HL-60 (cell line): ENCODE measurements at regions not wholly inside any gene's neighbourhood (a gene's known extent, or its start where the extent isn't known, plus 50 kb on each side); places are given as distances from the start of the nearest gene placed in this dataset.

Experiments used
- DNase-seq, 2 experiments: peaks; one replicate each; pipeline ENCODE4 v3.0.0-alpha.2; 2010 to 2020; ENCODE audit warnings: low read depth in 1 of 2, low spot score in 1 of 2
- H3K27ac ChIP-seq: fragments of 250-450 bp; sonication (Bioruptor Pico); replicated peaks from 2 replicates; pipeline ENCODE4 v1.5.1; 2020; ENCODE audit warnings: mild to moderate bottlenecking, moderate library complexity
- H3K27me3 ChIP-seq: fragments of 250-450 bp; sonication (Bioruptor Pico); 2 replicates; pipeline ENCODE4 v1.5.1; 2021; ENCODE audit warnings: mild to moderate bottlenecking, moderate library complexity; ENCODE audit not compliant: insufficient read depth, poor library complexity, severe bottlenecking
- H3K4me3 ChIP-seq: replicated peaks from 2 replicates; pipeline ENCODE4 v1.5.1; 2011; ENCODE audit warnings: mild to moderate bottlenecking, control low read depth, low read length; ENCODE audit not compliant: insufficient read depth
- GABPA ChIP-seq: IDR thresholded peaks from 2 replicates; pipeline ENCODE4 v1.6.1; 2012; ENCODE audit warnings: low read depth
- POLR2AphosphoS5 ChIP-seq: IDR thresholded peaks from 2 replicates; pipeline ENCODE4 v1.6.1; 2012; ENCODE audit warnings: low read depth
- SPI1 ChIP-seq: IDR thresholded peaks from 2 replicates; pipeline ENCODE4 v1.6.1; 2012; ENCODE audit warnings: low read depth, mild to moderate bottlenecking, borderline replicate concordance
- TF ChIP-seq, protein P1 (sequence below): IDR thresholded peaks from one replicate; pipeline ENCODE4 v1.5.1; 2011; ENCODE audit warnings: low read length, control low read depth, inconsistent platforms; ENCODE audit not compliant: insufficient read depth
- TF ChIP-seq, protein P2 (sequence below): IDR thresholded peaks from 2 replicates; pipeline ENCODE4 v1.6.1; 2012; ENCODE audit warnings: low read depth; ENCODE audit not compliant: insufficient replicate concordance

DNA sequence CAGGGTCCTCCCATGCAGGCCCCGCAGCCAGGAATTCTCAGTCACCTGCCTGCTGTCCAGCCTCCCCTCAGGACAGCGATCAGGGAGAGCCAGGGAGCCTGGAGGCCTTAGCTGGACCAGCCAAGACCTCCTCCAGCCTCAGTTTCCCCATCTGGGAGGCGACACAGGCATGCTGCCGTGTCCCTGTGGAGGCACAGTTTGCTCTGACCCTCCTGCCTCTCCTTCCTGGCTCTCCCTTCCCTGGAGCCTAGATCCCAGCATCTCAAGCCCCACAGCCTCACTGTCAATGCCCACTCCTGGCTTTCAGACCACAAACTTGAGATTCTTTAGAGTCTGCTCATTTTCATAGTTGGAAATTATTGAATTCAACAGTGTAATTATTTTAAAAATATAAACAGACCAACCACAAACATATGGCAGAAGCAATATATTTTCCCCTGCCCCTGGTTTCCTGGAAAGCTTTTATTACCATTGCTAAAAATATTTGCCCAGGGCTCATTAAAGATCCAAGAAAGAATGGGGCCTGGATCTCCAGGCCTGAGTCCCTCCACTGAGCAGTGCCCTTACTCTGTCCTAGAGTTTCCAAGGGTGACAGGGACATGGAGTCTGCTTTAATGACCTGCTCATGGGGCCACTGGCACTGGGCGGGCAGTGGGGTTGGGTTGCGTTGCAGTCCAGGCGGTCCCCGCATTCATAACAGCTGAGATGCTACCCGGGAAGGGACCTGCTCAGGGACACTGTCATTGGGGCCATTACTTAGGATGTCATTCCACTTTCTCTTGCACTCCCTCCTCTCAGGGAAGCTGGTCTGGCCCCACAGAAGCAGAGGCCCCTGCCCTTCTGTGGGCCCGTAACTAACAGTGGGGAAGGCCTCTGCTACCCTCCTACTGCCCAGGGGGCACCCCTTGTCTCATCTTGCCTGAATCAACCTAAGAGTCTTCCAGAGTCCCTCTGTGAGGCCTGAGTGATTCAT is 81.6 kb upstream of the CHST15 start:
- Histone ChIP-seq H3K27ac (no peak overlapping the region), H3K4me3 (no peak overlapping the region), H3K27me3 (no peaks in the 10 kb centered on the region)
- TF ChIP-seq SPI1, result no peak
- TF ChIP-seq, protein P1, sequence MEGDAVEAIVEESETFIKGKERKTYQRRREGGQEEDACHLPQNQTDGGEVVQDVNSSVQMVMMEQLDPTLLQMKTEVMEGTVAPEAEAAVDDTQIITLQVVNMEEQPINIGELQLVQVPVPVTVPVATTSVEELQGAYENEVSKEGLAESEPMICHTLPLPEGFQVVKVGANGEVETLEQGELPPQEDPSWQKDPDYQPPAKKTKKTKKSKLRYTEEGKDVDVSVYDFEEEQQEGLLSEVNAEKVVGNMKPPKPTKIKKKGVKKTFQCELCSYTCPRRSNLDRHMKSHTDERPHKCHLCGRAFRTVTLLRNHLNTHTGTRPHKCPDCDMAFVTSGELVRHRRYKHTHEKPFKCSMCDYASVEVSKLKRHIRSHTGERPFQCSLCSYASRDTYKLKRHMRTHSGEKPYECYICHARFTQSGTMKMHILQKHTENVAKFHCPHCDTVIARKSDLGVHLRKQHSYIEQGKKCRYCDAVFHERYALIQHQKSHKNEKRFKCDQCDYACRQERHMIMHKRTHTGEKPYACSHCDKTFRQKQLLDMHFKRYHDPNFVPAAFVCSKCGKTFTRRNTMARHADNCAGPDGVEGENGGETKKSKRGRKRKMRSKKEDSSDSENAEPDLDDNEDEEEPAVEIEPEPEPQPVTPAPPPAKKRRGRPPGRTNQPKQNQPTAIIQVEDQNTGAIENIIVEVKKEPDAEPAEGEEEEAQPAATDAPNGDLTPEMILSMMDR, result no peak
- TF ChIP-seq POLR2AphosphoS5, result no peak
- TF ChIP-seq GABPA, result no peak
- TF ChIP-seq, protein P2, sequence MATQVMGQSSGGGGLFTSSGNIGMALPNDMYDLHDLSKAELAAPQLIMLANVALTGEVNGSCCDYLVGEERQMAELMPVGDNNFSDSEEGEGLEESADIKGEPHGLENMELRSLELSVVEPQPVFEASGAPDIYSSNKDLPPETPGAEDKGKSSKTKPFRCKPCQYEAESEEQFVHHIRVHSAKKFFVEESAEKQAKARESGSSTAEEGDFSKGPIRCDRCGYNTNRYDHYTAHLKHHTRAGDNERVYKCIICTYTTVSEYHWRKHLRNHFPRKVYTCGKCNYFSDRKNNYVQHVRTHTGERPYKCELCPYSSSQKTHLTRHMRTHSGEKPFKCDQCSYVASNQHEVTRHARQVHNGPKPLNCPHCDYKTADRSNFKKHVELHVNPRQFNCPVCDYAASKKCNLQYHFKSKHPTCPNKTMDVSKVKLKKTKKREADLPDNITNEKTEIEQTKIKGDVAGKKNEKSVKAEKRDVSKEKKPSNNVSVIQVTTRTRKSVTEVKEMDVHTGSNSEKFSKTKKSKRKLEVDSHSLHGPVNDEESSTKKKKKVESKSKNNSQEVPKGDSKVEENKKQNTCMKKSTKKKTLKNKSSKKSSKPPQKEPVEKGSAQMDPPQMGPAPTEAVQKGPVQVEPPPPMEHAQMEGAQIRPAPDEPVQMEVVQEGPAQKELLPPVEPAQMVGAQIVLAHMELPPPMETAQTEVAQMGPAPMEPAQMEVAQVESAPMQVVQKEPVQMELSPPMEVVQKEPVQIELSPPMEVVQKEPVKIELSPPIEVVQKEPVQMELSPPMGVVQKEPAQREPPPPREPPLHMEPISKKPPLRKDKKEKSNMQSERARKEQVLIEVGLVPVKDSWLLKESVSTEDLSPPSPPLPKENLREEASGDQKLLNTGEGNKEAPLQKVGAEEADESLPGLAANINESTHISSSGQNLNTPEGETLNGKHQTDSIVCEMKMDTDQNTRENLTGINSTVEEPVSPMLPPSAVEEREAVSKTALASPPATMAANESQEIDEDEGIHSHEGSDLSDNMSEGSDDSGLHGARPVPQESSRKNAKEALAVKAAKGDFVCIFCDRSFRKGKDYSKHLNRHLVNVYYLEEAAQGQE, result no peak
- DNase-seq, result no peak

GRCh38 chr10:124174071-124174566 is 80.7 kb upstream of the CHST15 start:
- no peak overlapping the region for H3K27ac ChIP-seq
- no peak overlapping the region for H3K4me3 ChIP-seq
- DNase-seq, result no peak
- TF ChIP-seq GABPA, result no peak
- TF ChIP-seq POLR2AphosphoS5, result no peak
- H3K27me3 ChIP-seq, result no peaks in the 10 kb centered on the region

DNA sequence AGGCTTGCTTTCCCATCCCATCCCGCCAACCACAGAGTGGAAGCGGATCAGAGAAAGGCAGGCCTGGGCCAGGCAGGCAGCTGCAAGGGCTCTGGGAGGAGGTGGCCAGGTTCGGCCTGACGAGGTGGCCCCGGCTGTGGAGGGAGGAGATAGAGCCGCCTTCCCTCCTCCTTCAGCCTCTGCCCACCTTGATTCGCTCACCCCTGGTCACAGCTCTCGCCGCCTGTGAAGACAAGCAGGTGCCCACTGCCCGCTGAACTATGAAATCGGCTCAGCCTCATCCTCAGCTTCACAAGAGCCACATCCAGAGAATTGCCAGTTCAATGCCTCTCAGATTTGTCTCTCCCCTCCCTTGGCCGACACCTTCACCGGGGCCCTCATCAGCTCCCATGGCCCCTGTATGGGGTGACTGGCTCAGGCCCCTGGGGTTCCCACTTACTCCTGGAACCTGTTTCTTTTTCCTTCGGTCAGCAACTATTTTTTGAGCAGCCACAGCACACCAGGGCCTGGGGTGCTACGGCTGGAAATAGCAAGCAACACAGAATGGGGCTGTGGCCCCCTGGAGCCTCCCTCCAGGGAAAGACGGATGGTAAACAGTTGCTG is 80.0 kb upstream of the CHST15 start:
- H3K27me3 ChIP-seq, result no peaks in the 10 kb centered on the region
- DNase-seq, result no peak
- no peak overlapping the region for H3K4me3 ChIP-seq
- no peak overlapping the region for H3K27ac ChIP-seq
- TF ChIP-seq SPI1, result no peak

DNA sequence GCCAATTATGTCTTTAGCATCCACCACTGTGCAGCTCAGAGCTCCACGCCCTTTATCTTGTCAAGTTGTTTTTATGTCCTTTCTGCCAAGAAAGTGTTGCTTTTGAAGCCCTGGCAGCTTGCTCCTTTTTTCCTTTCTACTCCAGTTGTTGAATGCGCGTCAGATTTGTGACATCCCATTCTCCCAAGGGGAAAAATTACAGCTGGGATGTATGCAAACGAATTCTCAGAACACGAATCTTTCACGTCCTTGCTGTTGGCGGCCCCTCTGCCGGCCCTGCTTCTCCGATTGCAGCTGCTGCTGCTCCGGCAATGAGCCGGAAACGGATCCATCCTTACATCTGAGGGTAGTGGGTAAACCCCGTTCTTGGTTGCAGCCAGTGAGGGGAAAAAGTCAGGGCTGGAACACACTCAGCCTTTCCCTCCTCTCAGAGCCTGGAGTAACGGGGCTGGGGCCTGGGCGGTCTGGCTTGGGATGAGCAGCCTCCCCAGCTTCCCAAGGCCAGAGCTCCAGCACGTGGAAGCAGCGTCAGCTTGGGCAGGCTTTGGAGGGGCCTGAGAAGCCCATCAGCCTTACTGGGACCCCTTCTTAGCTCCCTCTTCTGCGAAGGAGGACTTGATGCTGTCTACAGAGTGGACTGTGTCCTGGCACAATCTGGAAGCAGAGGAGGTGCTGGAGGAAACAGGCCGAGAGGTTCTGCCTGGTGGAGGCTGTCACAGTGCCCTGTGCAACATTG is 79.0 kb upstream of the CHST15 start:
- Histone ChIP-seq H3K4me3 (no peak overlapping the region), H3K27me3 (no peaks in the 10 kb centered on the region), H3K27ac (no peak overlapping the region)
- DNase-seq, result no peak
- TF ChIP-seq, protein P1, result no peak
- TF ChIP-seq POLR2AphosphoS5 (no peak), SPI1 (no peak), GABPA (no peak)
- TF ChIP-seq, protein P2, result no peak
